Astrocyte of the hippocampus (primary cell): ENCODE measurements at regions not wholly inside any gene's neighbourhood (a gene's known extent, or its start where the extent isn't known, plus 50 kb on each side); places are given as distances from the start of the nearest gene placed in this dataset.
"Not testable (repeated sequence)": the region's sequence is repeated elsewhere in the genome, so short reads cannot be mapped to it uniquely, and the experiment has no call there.

ENCODE experiments used
- DNase-seq: peaks from one replicate; pipeline ENCODE4 v3.0.0; 2011; ENCODE audit warnings: low read depth, low spot score

- DNase-seq, result no peak
Measured at GRCh38 chr5:27868292-27868691, 829.9 kb upstream of the CDH9 start.

DNA sequence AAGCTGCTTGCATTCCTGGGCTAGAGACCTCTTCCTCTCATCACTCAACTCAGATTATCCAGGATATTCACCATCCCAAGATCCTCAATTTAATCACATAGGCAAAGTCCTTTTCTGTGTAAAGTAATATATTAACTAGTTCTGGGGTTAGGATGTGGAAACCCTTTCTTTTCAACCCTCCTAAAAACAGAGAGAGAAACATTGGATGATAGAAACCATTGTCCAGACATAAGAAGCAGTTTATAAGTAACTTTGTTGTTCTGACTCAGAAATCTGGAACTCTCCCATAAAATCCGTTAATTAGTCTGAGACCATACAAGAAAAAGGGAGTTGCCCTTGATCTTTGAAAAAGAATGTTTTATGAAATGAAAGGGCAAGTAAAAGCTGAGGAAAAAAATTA, 817.1 kb upstream of the CDH9 start:
- peak; percentile 20 for DNase-seq

DNA sequence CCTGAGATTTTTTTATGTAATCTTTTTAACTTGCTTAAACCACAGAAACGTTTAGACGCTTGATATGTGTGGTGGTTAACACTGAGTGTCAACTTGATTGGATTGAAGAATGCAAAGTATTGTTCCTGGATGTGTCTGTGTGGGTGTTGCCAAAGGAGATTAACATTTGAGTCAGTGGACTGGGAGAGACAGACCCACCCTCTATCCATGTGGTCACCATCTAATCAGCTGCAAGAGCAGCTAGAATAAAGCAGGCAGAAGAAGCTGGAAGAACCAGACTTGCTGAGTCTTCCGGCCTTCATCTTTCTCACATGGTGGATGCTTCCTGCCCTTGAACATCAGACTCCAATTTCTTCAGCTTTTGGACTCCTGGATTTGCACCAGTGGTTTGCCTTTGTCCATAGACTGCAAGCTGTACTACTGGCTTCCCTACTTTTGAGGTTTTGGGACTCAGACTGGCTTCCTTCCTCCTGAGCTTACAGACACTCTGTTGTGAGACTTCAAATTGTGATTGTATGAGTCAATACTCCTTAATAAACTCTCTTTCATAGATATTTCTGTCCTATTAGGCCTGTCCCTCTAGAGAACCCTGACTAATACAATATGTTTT, 816.0 kb upstream of the CDH9 start:
- peak; percentile 19 for DNase-seq

- no peak for DNase-seq
Measured at GRCh38 chr5:27845248-27845647, 806.9 kb upstream of the CDH9 start.

DNA sequence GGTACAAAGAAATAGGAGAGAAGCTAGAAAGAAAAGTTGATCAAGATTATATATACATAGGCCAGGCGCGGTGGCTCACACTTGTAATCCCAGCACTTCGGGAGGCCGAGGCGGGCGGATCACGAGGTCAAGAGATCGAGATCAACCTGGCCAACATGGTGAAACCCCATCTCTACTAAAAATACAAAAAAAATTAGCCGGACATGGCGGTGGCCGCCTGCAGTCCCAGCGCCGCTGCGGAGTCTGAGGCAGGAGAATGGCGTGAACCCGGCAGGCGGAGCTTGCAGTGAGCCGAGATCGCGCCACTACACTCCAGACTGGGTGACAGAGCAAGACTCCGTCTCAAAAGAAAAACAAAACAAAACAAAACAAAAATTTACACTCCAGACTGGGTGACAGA, 798.3 kb upstream of the CDH9 start:
- not testable (repeated sequence) for DNase-seq

DNA sequence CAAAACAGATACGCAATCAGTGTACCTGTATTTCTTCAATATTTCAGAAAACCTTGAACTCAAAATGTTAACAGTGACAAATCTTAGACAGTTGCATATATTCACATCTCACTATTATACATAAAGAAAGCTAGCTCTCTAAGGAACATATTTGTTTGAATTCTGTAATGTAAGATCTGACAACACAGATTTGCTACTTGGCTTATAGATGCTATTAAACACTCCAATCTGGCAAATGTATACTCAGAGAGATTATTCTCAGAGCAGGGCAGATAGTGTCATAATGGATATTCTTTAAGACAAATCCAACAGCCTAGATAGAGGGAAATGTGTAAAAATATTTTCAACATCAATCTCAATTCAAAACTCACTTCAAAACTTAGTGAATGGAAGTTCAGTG, 794.5 kb upstream of the CDH9 start:
- no peak for DNase-seq

- DNase-seq, result peak; percentile 16
Measured at GRCh38 chr5:27830546-27830945, 792.2 kb upstream of the CDH9 start.

DNA sequence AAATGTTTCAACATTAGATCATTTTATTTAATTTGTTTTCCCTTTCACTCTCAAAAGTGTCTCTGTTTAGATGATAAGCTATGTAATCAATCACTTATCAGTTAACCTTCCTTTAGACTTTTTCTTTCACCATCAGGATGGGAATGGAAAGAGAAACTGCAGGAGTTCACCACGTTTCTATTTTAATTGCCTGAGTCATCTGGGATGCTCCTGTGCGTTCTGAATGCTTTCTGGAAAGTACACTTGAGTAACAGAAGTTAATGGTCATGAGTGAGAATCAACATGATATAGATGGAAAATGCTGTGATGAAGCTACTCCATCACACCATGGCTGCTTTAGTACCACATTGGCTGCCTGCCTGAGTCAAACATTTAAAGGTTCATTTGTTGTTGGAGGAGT, 783.3 kb upstream of the CDH9 start:
- no peak for DNase-seq

- DNase-seq, result no peak
Measured at GRCh38 chr5:27818888-27819287, 780.5 kb upstream of the CDH9 start.

GRCh38 chr5:27814983-27815382, 776.6 kb upstream of the CDH9 start:
- no peak for DNase-seq

DNA sequence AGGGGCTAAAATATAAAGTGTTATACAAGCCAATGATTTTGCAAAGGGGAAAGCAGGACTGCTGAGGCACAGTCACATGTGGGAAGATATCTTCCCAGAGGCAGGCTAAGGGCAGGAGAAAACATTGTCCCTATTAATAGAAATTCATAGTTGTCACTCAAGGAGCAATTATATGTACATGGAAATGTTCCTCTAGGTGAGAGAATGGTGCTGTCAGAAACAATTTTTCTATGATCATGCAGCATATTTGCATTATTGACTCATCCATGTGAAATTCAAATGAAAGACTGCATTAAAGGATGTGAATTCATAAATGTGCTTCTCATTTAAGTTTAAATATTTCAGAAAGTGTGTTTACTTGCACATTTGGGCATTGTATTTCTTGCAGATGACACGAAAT, 775.9 kb upstream of the CDH9 start:
- DNase-seq, result no peak

DNA sequence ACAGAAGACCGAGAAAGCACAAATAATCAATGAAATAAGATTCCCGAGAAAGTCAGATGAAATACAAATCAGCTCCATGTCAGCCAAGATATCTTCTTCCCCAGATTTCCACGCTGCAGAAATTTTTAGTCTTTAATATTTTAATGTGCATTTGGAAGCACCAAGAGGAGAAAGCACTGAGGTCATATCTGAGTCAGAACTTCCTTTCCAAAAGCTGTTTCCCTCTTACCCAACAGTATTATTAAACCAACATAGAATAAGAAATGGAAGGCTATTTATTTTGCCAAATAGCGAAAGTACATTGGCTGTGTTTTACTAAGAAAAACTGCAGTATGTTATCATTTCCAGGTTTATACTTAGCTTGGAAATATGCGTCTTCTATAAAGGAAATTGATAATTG, 772.1 kb upstream of the CDH9 start:
- DNase-seq, result no peak

- no peak for DNase-seq
Measured at GRCh38 chr5:27797220-27797619, 758.8 kb upstream of the CDH9 start.

GRCh38 chr5:27788184-27788583, 749.8 kb upstream of the CDH9 start:
- no peak for DNase-seq

DNA sequence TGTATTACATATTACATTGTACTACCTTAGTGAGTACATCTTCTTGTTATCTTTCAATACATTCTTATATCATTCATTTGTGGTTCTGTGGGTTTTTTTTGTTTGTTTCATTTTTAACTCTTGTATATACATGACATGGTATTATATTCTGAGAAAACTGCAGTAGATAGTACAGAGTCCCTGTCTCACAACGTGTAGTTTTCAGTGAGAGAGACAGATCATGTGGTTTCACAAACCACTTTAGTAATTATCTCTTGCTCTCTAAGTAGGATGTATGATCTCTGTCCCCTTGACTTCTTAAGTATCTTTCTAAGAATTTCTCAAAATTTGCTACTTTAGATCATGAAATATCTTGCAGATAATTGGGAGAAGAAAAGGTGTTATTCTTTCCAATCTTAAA, 745.9 kb upstream of the CDH9 start:
- DNase-seq, result no peak

DNA sequence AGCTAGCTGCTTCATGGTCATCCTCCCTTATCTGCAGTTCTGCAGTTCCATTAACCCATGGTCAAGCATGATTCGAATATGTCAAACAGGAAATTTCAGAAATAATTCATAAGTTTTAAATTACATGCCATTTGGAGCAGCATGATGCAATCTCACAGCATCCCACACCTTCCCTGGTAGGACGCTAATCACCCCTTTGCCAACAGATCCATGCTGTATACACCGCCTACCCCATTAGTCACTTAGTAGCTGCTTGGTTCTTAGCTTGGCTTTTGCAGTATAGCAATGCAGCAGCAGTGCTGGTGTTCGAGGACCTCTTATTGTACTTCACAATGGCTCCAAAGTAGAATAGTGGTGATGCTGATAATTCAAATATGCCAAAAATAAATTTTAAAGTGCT, 739.7 kb upstream of the CDH9 start:
- no peak for DNase-seq

- DNase-seq, result no peak
Measured at GRCh38 chr5:27773636-27774035, 735.2 kb upstream of the CDH9 start.

- no peak for DNase-seq
Measured at GRCh38 chr5:27773166-27773565, 734.8 kb upstream of the CDH9 start.

- DNase-seq, result no peak
Measured at GRCh38 chr5:27769748-27770402, 731.5 kb upstream of the CDH9 start.

- DNase-seq, result no peak
Measured at GRCh38 chr5:27748847-27749246, 710.5 kb upstream of the CDH9 start.

GRCh38 chr5:27743383-27743979, 705.1 kb upstream of the CDH9 start:
- DNase-seq, result not testable (repeated sequence)

DNA sequence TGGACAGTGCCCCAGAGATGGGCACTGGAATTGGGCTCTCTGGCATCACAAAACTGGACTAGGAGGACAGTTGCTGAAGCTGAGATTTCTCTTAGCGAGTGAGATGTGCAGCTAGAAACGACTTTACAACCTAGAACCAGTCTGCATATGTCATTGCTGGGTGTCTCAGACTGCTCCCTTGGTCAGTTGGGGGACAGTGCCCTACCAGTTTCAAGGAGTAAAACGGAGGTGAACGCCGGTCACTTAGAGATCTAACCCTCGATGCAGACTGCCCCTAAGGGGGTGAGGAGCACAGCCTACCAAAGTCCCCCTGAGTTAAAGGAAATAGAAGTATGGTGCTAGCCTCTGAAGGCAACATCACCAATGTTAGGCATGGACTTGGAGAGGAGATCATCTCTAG, 704.4 kb upstream of the CDH9 start:
- no peak for DNase-seq

- DNase-seq, result no peak
Measured at GRCh38 chr5:27734838-27735237, 696.5 kb upstream of the CDH9 start.
